Mesendoderm (in vitro differentiated cells): ENCODE measurements at regions not wholly inside any gene's neighbourhood (a gene's known extent, or its start where the extent isn't known, plus 50 kb on each side); places are given as distances from the start of the nearest gene placed in this dataset.

ENCODE experiments used
- DNase-seq: peaks from one replicate; pipeline ENCODE4 v3.0.0; 2013
- H2AK5ac ChIP-seq: 2 replicates; pipeline ENCODE4 v1.6.1; 2013; ENCODE audit warnings: low read length, inconsistent platforms
- H2BK120ac ChIP-seq: 2 replicates; pipeline ENCODE4 v1.6.1; 2013; ENCODE audit warnings: low read depth, mild to moderate bottlenecking, low read length, moderate library complexity, mixed read lengths
- H2BK15ac ChIP-seq: replicated peaks from 2 replicates; pipeline ENCODE4 v1.6.1; 2013; ENCODE audit warnings: low read depth, mild to moderate bottlenecking, moderate library complexity
- H2BK5ac ChIP-seq: 2 replicates; pipeline ENCODE4 v1.6.1; 2013; ENCODE audit warnings: low read length, inconsistent platforms
- H3K18ac ChIP-seq: 2 replicates; pipeline ENCODE4 v1.6.1; 2013; ENCODE audit warnings: mild to moderate bottlenecking, low read length, mixed read lengths
- H3K23ac ChIP-seq: one replicate; pipeline ENCODE4 v1.6.1; 2013; ENCODE audit warnings: low read length
- H3K27ac ChIP-seq: 2 replicates; pipeline ENCODE4 v1.5.1; 2013; ENCODE audit warnings: low read depth, mild to moderate bottlenecking, inconsistent platforms, low read length, moderate library complexity
- H3K27me3 ChIP-seq: 2 replicates; pipeline ENCODE4 v1.6.1; 2013; ENCODE audit warnings: low read length, control low read depth, mild to moderate bottlenecking, inconsistent platforms; ENCODE audit not compliant: insufficient read depth, poor library complexity
- H3K36me3 ChIP-seq: 2 replicates; pipeline ENCODE4 v1.6.1; 2013; ENCODE audit warnings: low read length, inconsistent platforms; ENCODE audit not compliant: control insufficient read depth, insufficient read depth
- H3K4ac ChIP-seq: one replicate; pipeline ENCODE4 v1.6.1; 2013; ENCODE audit warnings: low read depth, mild to moderate bottlenecking, low read length, moderate library complexity
- H3K4me1 ChIP-seq: 2 replicates; pipeline ENCODE4 v1.6.1; 2013; ENCODE audit warnings: low read depth, low read length, inconsistent platforms; ENCODE audit not compliant: control insufficient read depth
- H3K4me2 ChIP-seq: 2 replicates; pipeline ENCODE4 v1.6.1; 2013; ENCODE audit warnings: low read length
- H3K4me3 ChIP-seq: 2 replicates; pipeline ENCODE4 v1.5.1; 2013; ENCODE audit warnings: mild to moderate bottlenecking, low read length
- H3K56ac ChIP-seq: one replicate; pipeline ENCODE4 v1.6.1; 2013; ENCODE audit warnings: low read length
- H3K79me1 ChIP-seq: 2 replicates; pipeline ENCODE4 v1.6.1; 2013; ENCODE audit warnings: low read length, inconsistent platforms
- H3K79me2 ChIP-seq: 2 replicates; pipeline ENCODE4 v1.6.1; 2013; ENCODE audit warnings: mild to moderate bottlenecking, low read length; ENCODE audit not compliant: control insufficient read depth, insufficient read depth
- H3K9ac ChIP-seq: 2 replicates; pipeline ENCODE4 v1.6.1; 2013; ENCODE audit warnings: low read length, inconsistent platforms
- H4K5ac ChIP-seq: one replicate; pipeline ENCODE4 v1.6.1; 2013; ENCODE audit warnings: low read length
- H4K8ac ChIP-seq: one replicate; pipeline ENCODE4 v1.6.1; 2013; ENCODE audit warnings: low read depth, mild to moderate bottlenecking, control low read depth, low read length, moderate library complexity
- WGBS: extraction: QIAGEN DNeasy Blood & Tissue Kit; methylation state at CpG from one replicate; pipeline ENCODE4 v1.1.7; 2013; ENCODE audit warnings: low lambda C conversion rate, missing lambda C conversion rate; ENCODE audit not compliant: insufficient coverage; ENCODE audit errors: extremely low coverage; 5-methylcytosine and 5-hydroxymethylcytosine counted together

GRCh38 chr16:59590845-59591244 is 856.7 kb upstream of the GOT2 start:
- Histone ChIP-seq H3K79me2 (no peaks in the 10 kb centered on the region), H3K4ac (no peak overlapping the region), H3K27ac (no peak overlapping the region), H3K18ac (no peak overlapping the region), H3K4me2 (no peak overlapping the region), H3K27me3 (no peaks in the 10 kb centered on the region), H3K36me3 (no peaks in the 10 kb centered on the region), H3K79me1 (no peaks in the 10 kb centered on the region), H3K56ac (no peak overlapping the region), H3K9ac (no peak overlapping the region), H2AK5ac (no peak overlapping the region), H2BK15ac (no peak overlapping the region), H2BK120ac (no peak overlapping the region), H3K23ac (no peak overlapping the region), H2BK5ac (no peak overlapping the region), H3K4me3 (no peak overlapping the region), H4K5ac (no peak overlapping the region), H3K4me1 (no peaks in the 10 kb centered on the region), H4K8ac (no peak overlapping the region)
- WGBS: no CpG with 5 or more reads among the region's 4 CpGs
- no peak for DNase-seq

GRCh38 chr16:59586331-59586730 is 852.2 kb upstream of the GOT2 start:
- WGBS: no CpG with 5 or more reads among the region's 1 CpG
- Histone ChIP-seq H2BK15ac (no peak overlapping the region), H3K27ac (no peak overlapping the region), H3K56ac (no peak overlapping the region), H3K18ac (no peak overlapping the region), H4K8ac (no peak overlapping the region), H3K4me1 (no peaks in the 10 kb centered on the region), H3K36me3 (no peaks in the 10 kb centered on the region), H3K79me1 (no peaks in the 10 kb centered on the region), H2BK5ac (no peak overlapping the region), H3K27me3 (no peaks in the 10 kb centered on the region), H3K79me2 (no peaks in the 10 kb centered on the region), H3K4ac (no peak overlapping the region), H3K9ac (no peak overlapping the region), H3K4me2 (no peak overlapping the region), H3K23ac (no peak overlapping the region), H3K4me3 (no peak overlapping the region), H2AK5ac (no peak overlapping the region), H2BK120ac (no peak overlapping the region), H4K5ac (no peak overlapping the region)
- no peak for DNase-seq

- Histone ChIP-seq H3K79me2 (no peaks in the 10 kb centered on the region), H3K27ac (no peak overlapping the region), H2BK120ac (no peak overlapping the region), H3K4me2 (no peak overlapping the region), H3K4ac (no peak overlapping the region), H3K18ac (no peak overlapping the region), H3K4me3 (no peak overlapping the region), H3K56ac (no peak overlapping the region), H3K79me1 (no peaks in the 10 kb centered on the region), H3K23ac (no peak overlapping the region), H2AK5ac (no peak overlapping the region), H2BK15ac (no peak overlapping the region), H3K4me1 (no peaks in the 10 kb centered on the region), H3K27me3 (no peaks in the 10 kb centered on the region), H4K5ac (no peak overlapping the region), H3K36me3 (no peaks in the 10 kb centered on the region), H2BK5ac (no peak overlapping the region), H3K9ac (no peak overlapping the region), H4K8ac (no peak overlapping the region)
- no peak for DNase-seq
- WGBS: no CpG with 5 or more reads among the region's 1 CpG
Measured at GRCh38 chr16:59574296-59574695, 840.2 kb upstream of the GOT2 start.

GRCh38 chr16:59573528-59574271 is 839.6 kb upstream of the GOT2 start:
- no peak overlapping the region for H3K4me2 ChIP-seq
- H2BK5ac ChIP-seq: no peak overlapping the region
- H3K18ac ChIP-seq: no peak overlapping the region
- H4K5ac ChIP-seq: no peak overlapping the region
- H3K4ac ChIP-seq: no peak overlapping the region
- H2AK5ac ChIP-seq: no peak overlapping the region
- no peaks in the 10 kb centered on the region for H3K27me3 ChIP-seq
- no peak overlapping the region for H4K8ac ChIP-seq
- no peak overlapping the region for H3K23ac ChIP-seq
- H3K4me3 ChIP-seq: no peak overlapping the region
- no peaks in the 10 kb centered on the region for H3K79me2 ChIP-seq
- no peaks in the 10 kb centered on the region for H3K36me3 ChIP-seq
- H3K27ac ChIP-seq: no peak overlapping the region
- 100% methylated on average over 1 of the region's 5 CpGs for WGBS
- DNase-seq: no peak
- no peak overlapping the region for H2BK15ac ChIP-seq
- no peaks in the 10 kb centered on the region for H3K79me1 ChIP-seq
- H3K56ac ChIP-seq: no peak overlapping the region
- H3K4me1 ChIP-seq: no peaks in the 10 kb centered on the region
- H2BK120ac ChIP-seq: no peak overlapping the region
- no peak overlapping the region for H3K9ac ChIP-seq

- no peak for DNase-seq
- no peak overlapping the region for H3K27ac ChIP-seq
- no peaks in the 10 kb centered on the region for H3K79me2 ChIP-seq
- no peaks in the 10 kb centered on the region for H3K4me1 ChIP-seq
- no peaks in the 10 kb centered on the region for H3K79me1 ChIP-seq
- H3K27me3 ChIP-seq: no peaks in the 10 kb centered on the region
- no peak overlapping the region for H3K18ac ChIP-seq
- no peak overlapping the region for H3K4ac ChIP-seq
- H3K23ac ChIP-seq: no peak overlapping the region
- H3K4me3 ChIP-seq: no peak overlapping the region
- H2BK120ac ChIP-seq: no peak overlapping the region
- no peak overlapping the region for H4K5ac ChIP-seq
- H3K56ac ChIP-seq: no peak overlapping the region
- no peak overlapping the region for H3K4me2 ChIP-seq
- no peaks in the 10 kb centered on the region for H3K36me3 ChIP-seq
- no peak overlapping the region for H3K9ac ChIP-seq
- H4K8ac ChIP-seq: no peak overlapping the region
- H2BK15ac ChIP-seq: no peak overlapping the region
- no peak overlapping the region for H2BK5ac ChIP-seq
- WGBS: no CpG with 5 or more reads among the region's 5 CpGs
- H2AK5ac ChIP-seq: no peak overlapping the region
Measured at GRCh38 chr16:59567496-59567895, 833.4 kb upstream of the GOT2 start.

- no peak overlapping the region for H2BK15ac ChIP-seq
- H3K4me2 ChIP-seq: no peak overlapping the region
- H3K56ac ChIP-seq: no peak overlapping the region
- no peaks in the 10 kb centered on the region for H3K4me1 ChIP-seq
- no peak overlapping the region for H2AK5ac ChIP-seq
- no peak for DNase-seq
- H3K4me3 ChIP-seq: no peak overlapping the region
- H2BK5ac ChIP-seq: no peak overlapping the region
- H3K79me1 ChIP-seq: no peaks in the 10 kb centered on the region
- H3K23ac ChIP-seq: no peak overlapping the region
- H4K8ac ChIP-seq: no peak overlapping the region
- H3K27me3 ChIP-seq: no peaks in the 10 kb centered on the region
- H3K9ac ChIP-seq: no peak overlapping the region
- no peak overlapping the region for H3K27ac ChIP-seq
- H4K5ac ChIP-seq: no peak overlapping the region
- no peaks in the 10 kb centered on the region for H3K36me3 ChIP-seq
- H3K4ac ChIP-seq: no peak overlapping the region
- no peak overlapping the region for H2BK120ac ChIP-seq
- no peaks in the 10 kb centered on the region for H3K79me2 ChIP-seq
- no peak overlapping the region for H3K18ac ChIP-seq
Measured at GRCh38 chr16:59566446-59566845, 832.3 kb upstream of the GOT2 start.
